ENCODE measurements at regions not wholly inside any gene's neighbourhood (a gene's known extent, or its start where the extent isn't known, plus 50 kb on each side); places are given as distances from the start of the nearest gene placed in this dataset.

GRCh38 chr6:154637392-154637791 is 95.8 kb upstream of the SCAF8 start:
- TF ChIP-seq GATA3 (IDR thresholded peaks at IDR 0.05; ENCODE audit: low read depth, low read length) (no peak), GATA2 (IDR thresholded peaks at IDR 0.05; ENCODE audit: low read depth, low read length) (no peak)
